ENCODE measurements at regions not wholly inside any gene's neighbourhood (a gene's known extent, or its start where the extent isn't known, plus 50 kb on each side); places are given as distances from the start of the nearest gene placed in this dataset.

- no peak for TF ChIP-seq CTCF (IDR thresholded peaks at IDR 0.05)
- no peak for TF ChIP-seq POLR2A (IDR thresholded peaks at IDR 0.05)
Measured at GRCh38 chrY:7299960-7300359, 388.4 kb upstream of the AMELY start.
